HG03175 (cell line): ENCODE measurements at regions not wholly inside any gene's neighbourhood (a gene's known extent, or its start where the extent isn't known, plus 50 kb on each side); places are given as distances from the start of the nearest gene placed in this dataset.
"Not testable (repeated sequence)": the region's sequence is repeated elsewhere in the genome, so short reads cannot be mapped to it uniquely, and the experiment has no call there.

Source experiments
- ATAC-seq: cut with Tn5 transposase; IDR thresholded peaks from one replicate; pipeline ENCODE4 v1.9.1; 2021; ENCODE audit warnings: mild to moderate bottlenecking, moderate library complexity; ENCODE audit not compliant: unreplicated experiment

DNA sequence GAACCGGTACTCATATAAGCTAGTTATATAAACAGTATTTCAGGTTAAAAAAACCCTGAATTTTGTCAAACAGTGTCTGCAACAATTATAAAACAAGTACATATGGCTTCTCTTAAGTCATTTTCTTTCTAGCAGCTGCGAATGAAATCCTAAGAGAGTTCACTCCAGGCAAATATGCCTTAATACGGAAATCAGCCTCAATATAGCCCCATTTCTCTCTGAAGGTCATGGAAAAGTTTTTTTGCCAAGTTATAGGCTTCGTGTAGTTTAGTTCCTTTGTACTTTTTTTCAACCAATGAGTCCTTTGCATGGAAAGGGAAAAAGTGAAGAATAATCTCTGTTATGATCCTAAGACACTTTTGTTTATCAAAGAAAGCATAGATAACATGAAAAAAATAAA lies 848.0 kb upstream of the ACO1 start:
- ATAC-seq: no peak

DNA sequence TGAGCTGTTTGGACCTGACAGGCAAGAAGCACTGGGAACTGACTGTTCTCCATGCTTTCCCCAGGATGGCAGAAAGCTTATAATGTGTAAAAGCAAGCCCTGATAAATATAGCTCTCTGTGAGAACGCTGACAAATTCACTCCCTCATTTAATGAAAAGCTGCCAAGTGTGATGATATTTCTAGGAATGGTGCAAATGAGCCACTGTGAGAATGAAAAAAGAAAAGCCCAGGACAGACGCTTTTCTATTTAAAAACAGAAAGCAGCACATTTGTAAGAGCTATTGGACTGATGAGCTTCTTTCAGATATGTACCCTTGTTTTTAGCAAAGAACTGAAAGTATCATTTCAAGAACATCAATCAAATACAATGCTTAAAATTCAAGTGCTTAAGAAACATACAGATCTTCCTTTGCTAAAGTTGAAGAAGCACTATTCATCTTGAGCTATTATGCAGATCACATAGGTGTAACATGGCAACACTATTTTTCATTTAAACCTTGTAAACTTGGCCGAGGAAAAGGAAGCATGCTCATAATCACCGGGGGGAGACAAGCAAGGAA lies 842.6 kb upstream of the ACO1 start:
- no peak for ATAC-seq

DNA sequence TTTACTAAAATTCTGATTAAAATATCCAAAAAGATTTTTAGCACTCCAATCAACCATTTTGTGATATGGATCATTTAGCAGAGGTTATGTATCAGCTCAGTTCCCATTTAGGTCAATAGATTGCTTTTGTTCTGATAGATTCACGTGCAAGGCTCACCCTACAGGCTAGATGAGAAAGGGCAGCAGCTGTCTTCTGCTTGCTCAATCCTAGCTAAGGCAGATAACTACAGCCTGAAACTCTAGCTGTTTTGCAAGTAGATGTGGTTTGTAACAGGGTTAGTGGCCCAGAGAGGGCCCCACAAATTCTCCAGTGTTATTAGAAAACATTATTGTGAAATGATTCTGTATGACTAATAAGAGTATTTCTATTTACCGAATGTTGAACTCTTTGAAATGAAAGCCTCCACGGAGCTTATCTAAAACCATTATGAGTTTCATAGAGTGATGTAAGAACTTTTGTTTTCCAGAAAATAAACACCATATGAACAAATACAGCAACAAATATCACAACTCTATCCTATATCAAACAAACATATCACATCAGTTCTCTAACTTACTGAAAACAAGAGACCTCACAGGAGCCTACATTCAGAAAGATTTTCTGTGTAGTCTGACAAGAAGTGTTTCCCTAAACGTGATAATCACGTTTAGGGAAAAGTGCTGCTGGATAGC lies 841.9 kb upstream of the ACO1 start:
- ATAC-seq: peak; percentile 99

DNA sequence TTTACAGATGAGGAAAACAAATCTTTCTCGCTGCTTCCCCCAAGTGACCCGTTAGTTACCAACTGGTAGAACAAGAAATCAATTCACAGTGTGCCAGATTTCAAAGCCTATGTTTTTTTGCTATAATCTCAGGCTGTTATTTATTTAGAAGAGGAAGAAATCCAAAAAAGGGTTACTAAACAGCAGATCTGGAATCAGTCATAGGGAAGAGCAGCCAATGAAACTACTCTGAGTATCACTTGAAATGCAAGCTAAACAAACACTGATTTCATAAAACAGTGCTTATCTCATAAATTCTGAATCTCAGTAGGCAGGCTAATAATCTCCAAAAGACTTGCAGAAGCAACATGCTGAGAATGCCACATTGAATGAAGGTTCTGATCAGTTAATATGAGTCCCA lies 829.5 kb upstream of the ACO1 start:
- ATAC-seq: no peak

DNA sequence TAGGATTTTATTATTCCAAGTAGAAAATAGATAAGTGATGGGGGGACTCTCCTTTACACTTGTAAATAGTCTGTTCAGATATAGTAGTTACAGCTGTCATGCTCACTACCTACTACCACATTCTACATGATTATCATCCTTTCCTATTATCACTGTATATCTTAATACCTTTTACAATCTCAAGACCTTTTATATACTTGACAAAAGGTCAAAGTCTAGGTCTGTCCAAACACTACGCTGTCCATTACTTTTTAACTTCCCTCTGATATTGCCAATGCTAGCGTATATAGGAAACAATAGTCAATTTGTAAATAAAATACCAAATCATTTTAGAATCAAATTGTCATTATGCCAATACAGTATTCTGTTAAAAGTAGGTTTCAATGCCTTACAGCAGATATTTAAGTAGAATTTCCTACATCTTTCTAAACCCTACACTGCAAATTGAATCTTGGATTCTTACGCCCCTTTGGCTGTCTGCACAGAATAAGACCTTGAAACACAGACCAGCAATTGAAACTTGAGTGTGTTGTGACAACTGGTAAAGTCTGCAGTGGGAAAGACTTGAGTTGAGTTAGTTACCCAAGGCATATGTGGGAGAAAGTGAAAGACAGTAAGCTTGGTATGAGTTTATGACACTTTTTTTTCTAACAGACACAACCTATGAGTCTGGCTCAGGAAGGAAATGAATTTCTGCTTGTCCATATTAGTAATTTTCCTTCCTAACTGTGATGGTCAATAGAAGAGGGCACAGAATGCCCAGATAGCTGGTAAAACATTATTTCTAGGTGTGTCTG lies 827.6 kb upstream of the ACO1 start:
- peak; percentile 43 for ATAC-seq

GRCh38 chr9:31572190-31572589 lies 812.3 kb upstream of the ACO1 start:
- peak; percentile 51 for ATAC-seq

DNA sequence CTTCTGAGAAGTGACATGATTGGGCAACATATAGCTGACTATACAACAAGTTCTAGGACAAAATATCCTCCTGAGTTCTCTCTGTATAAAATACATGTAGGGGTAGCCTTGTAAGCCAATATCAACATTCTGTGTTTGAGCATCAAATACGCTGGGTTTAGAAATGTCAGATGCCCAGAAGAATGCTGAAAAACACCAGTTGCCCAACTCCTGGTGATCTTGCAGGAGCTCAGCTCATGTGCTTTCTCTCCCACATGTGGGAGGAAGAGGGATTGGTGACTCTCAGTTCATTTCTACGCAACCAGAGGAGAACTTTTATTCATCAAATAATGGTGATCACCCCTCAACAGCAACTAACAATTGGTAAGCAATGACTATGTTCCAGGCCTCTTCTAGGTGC lies 810.9 kb upstream of the ACO1 start:
- no peak for ATAC-seq

DNA sequence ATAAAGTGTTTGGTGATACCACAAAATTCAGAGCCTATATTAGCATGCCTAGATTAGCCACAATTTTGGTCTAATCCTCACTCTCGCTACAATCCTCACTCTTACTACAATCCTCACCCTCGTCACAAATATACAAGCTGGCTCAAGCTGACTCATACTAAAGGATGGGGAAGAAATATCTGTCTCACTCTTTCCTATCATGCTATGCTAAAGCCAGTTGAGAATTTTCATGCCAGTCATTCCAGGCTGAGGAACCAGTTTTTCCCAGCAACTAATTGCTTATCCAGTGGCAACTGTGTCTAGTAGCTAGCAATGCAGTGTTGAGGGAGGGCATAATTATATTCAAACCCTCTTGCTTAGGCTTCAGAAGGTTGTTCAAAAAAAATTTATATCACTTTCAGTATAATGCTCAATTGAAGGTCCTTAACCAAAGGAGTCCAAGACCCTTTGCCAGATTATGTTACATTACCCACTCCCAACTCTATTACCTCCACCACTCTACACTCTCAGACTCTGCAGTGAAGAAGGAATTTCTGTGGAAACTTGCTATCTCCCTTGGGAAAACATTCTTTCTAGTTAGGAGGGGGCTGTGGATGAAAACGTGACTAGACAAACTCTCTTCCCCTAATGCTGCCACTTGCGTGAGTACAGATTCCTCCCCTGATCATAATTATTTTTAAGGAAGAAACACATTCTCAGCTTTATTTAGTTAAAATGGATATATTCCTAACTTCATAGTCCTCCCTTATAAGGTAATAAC lies 810.3 kb upstream of the ACO1 start:
- ATAC-seq: no peak

DNA sequence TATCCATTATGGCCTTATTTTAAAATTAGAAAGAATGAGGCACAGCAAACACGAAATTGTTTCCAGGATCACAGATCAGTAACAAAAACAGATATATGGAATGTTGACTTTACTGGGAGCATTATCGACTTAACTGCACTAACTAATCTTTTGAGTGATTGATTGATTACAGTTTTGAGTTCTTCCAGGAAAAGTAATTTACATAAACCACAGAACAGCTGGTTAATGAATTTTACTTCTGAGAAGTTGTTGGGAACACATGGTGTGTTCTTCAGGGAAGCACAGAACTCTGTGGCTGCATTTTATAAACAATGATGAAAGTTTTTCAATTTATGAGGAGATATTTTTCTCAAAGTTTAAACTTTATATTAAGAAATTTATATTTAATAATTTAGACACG lies 802.4 kb upstream of the ACO1 start:
- no peak for ATAC-seq

- no peak for ATAC-seq
Measured at GRCh38 chr9:31582561-31582960, 801.9 kb upstream of the ACO1 start.

DNA sequence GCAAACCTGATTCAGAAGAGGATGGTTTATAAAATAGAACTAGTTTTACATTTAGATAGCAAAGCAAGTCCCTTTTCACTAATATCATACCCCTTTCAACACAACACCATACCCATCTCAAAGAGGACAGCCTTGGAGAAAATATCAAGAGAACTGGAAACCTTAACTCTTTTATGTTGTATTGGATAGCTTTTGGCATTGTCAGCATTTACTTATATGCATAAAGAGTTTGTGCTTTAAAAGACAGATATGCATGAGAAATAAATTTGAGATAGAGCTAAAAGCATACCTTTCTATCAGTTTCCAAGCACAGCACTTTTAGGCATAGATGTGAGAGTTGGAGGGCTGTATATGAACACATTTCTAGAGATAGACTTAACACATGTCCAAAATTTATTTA lies 799.3 kb upstream of the ACO1 start:
- no peak for ATAC-seq

DNA sequence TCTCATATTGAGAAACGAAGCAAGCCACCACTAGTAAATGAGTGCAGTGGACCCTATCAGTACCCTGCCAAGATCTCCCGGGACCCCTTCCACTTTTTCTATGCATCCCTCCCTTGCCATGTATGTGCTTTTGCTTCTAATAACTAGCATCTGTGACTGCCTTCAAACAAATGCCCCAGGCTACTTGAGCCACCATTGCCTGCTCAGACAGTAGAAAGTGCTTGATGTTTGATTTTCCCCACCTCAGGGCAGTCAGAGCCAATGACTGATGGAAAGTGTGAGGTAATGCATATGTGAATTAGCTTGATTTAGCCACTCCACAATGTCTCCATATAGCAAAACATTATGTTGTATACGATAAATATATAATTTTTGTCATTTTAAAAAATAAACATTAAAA lies 797.3 kb upstream of the ACO1 start:
- no peak for ATAC-seq

- no peak for ATAC-seq
Measured at GRCh38 chr9:31588006-31588405, 796.4 kb upstream of the ACO1 start.

GRCh38 chr9:31588756-31589155 lies 795.7 kb upstream of the ACO1 start:
- no peak for ATAC-seq

GRCh38 chr9:31590091-31590490 lies 794.4 kb upstream of the ACO1 start:
- ATAC-seq: no peak

GRCh38 chr9:31597086-31597485 lies 787.4 kb upstream of the ACO1 start:
- not testable (repeated sequence) for ATAC-seq

DNA sequence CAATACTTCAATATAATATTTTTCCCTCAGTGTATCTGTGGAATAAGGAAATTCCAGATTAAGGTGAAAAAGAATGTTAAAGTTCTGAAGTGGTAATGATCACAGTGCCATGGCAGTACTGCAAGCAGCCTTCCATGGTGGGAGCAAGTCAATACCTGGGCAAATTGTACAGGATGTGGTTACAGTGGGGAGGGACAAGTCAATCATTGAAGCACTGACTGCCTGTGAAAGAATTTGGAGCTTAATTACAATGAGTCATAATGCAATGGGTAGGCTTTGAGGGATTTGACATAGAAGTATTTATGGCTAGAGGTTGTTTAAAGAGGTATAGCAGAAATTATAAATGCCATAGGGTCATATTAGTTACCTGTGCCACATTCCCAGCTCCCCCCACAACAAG lies 786.5 kb upstream of the ACO1 start:
- ATAC-seq: peak; percentile 96

- no peak for ATAC-seq
Measured at GRCh38 chr9:31601666-31602065, 782.8 kb upstream of the ACO1 start.

DNA sequence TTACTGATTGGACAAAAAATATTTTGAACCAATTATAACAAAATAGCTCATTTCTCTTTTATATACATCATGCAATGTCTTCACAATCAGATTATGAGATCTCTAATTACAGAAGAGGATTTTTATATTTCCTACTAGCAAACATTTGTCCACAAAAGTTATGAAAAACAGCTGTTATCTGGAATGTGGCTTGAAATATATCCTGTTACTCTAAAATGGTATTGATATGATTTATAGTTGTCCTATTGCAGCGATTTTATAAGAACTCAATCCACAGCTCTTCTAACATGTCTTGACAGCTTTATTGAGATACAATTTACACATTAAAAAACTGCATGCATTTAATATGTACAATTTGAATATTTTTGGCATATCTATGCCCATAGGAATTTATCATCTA lies 779.9 kb upstream of the ACO1 start:
- no peak for ATAC-seq

- ATAC-seq: no peak
Measured at GRCh38 chr9:31605164-31605563, 779.3 kb upstream of the ACO1 start.

GRCh38 chr9:31606678-31607077 lies 777.8 kb upstream of the ACO1 start:
- ATAC-seq: no peak

GRCh38 chr9:31608416-31608815 lies 776.0 kb upstream of the ACO1 start:
- no peak for ATAC-seq
